ENCODE measurements at regions not wholly inside any gene's neighbourhood (a gene's known extent, or its start where the extent isn't known, plus 50 kb on each side); places are given as distances from the start of the nearest gene placed in this dataset.
A peak's percentile ranks its signal among the peaks of the same experiment; 100 is the strongest.
"Not testable (repeated sequence)": the region's sequence is repeated elsewhere in the genome, so short reads cannot be mapped to it uniquely, and the experiment has no call there.

- no peaks in the 10 kb centered on the region for H3K36me3 ChIP-seq
- H3K4me3 ChIP-seq (ENCODE audit: low read depth, low read length), result 0 out of 2 replicates have a peak overlapping the region, but pooled peaks have one; percentile 15
- no peak for TF ChIP-seq CTCF (IDR thresholded peaks at IDR 0.05; ENCODE audit: low read depth, low read length)
- peak; percentile 40 for DNase-seq
- H3K9me3 ChIP-seq, result no peaks in the 10 kb centered on the region
- H3K27me3 ChIP-seq, result no peaks in the 10 kb centered on the region
- no peaks in the 10 kb centered on the region for H3K4me1 ChIP-seq
Measured at GRCh38 chr2:224174990-224175389, 135.9 kb upstream of the SERPINE2 start.

- Histone ChIP-seq H3K4me1 (no peaks in the 10 kb centered on the region), H3K4me3 (ENCODE audit: low read depth, low read length) (no peak overlapping the region), H3K27me3 (no peaks in the 10 kb centered on the region), H3K36me3 (no peaks in the 10 kb centered on the region), H3K9me3 (no peaks in the 10 kb centered on the region)
- no peak for TF ChIP-seq CTCF (IDR thresholded peaks at IDR 0.05; ENCODE audit: low read depth, low read length)
- DNase-seq, result no peak
Measured at GRCh38 chr2:224174521-224174920, 135.4 kb upstream of the SERPINE2 start.

GRCh38 chr2:224173933-224174332 lies 134.8 kb upstream of the SERPINE2 start:
- no peak for DNase-seq
- no peaks in the 10 kb centered on the region for H3K4me1 ChIP-seq

GRCh38 chr2:224173210-224173609 lies 134.1 kb upstream of the SERPINE2 start:
- TF ChIP-seq CTCF (IDR thresholded peaks at IDR 0.05; ENCODE audit: low read depth, low read length), result no peak
- no peaks in the 10 kb centered on the region for H3K36me3 ChIP-seq
- H3K4me3 ChIP-seq (ENCODE audit: low read depth, low read length), result no peak overlapping the region
- no peak for DNase-seq
- no peaks in the 10 kb centered on the region for H3K9me3 ChIP-seq
- H3K4me1 ChIP-seq, result no peaks in the 10 kb centered on the region
- H3K27me3 ChIP-seq, result no peaks in the 10 kb centered on the region

More at GRCh38 chr2:224173933-224174332, 134.8 kb upstream of the SERPINE2 start:
- no peak overlapping the region for H3K4me3 ChIP-seq (ENCODE audit: low read depth, low read length)
- no peak for TF ChIP-seq CTCF (IDR thresholded peaks at IDR 0.05; ENCODE audit: low read depth, low read length)
- no peaks in the 10 kb centered on the region for H3K36me3 ChIP-seq
- H3K9me3 ChIP-seq, result no peaks in the 10 kb centered on the region
- H3K27me3 ChIP-seq, result no peaks in the 10 kb centered on the region

- H3K9me3 ChIP-seq, result no peaks in the 10 kb centered on the region
- no peaks in the 10 kb centered on the region for H3K4me1 ChIP-seq
- no peak for DNase-seq
- no peak for TF ChIP-seq CTCF (IDR thresholded peaks at IDR 0.05; ENCODE audit: low read depth, low read length)
- H3K36me3 ChIP-seq, result no peaks in the 10 kb centered on the region
- H3K4me3 ChIP-seq (ENCODE audit: low read depth, low read length), result no peak overlapping the region
- no peaks in the 10 kb centered on the region for H3K27me3 ChIP-seq
Measured at GRCh38 chr2:224171226-224171625, 132.1 kb upstream of the SERPINE2 start.

GRCh38 chr2:224169847-224170246 lies 130.8 kb upstream of the SERPINE2 start:
- Histone ChIP-seq H3K4me1 (no peaks in the 10 kb centered on the region), H3K27me3 (no peaks in the 10 kb centered on the region), H3K36me3 (no peaks in the 10 kb centered on the region), H3K4me3 (ENCODE audit: low read depth, low read length) (no peak overlapping the region), H3K9me3 (no peaks in the 10 kb centered on the region)
- DNase-seq, result no peak
- TF ChIP-seq CTCF (IDR thresholded peaks at IDR 0.05; ENCODE audit: low read depth, low read length), result no peak

GRCh38 chr2:224167781-224168180 lies 128.7 kb upstream of the SERPINE2 start:
- not testable (repeated sequence) for H3K4me3 ChIP-seq (ENCODE audit: low read depth, low read length); H3K36me3 ChIP-seq; H3K27me3 ChIP-seq; H3K9me3 ChIP-seq; H3K4me1 ChIP-seq; DNase-seq

Data from BE2C (cell line).